ENCODE measurements at regions not wholly inside any gene's neighbourhood (a gene's known extent, or its start where the extent isn't known, plus 50 kb on each side); places are given as distances from the start of the nearest gene placed in this dataset.

DNA sequence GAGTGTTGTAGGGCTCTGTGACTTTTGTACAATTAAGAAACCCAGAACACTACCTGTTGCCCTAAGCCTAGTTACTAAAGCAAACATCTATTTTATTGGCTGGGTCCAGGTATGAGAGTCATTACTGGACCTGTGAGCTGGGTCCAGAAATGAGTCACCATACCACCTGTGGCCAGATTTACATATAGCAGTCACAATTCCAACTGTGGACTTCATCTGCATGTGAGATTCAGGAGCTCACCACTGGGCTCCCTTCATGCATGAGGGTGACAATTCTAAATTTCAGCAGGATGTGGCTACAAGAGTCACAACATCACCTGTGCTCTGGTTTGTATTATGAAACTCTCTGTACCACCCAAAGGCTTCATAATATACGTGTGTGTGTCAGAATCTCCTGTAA lies 2038.0 kb downstream of the TP53TG3F start:
- H3K9me3 Mint-ChIP-seq = peaks cover 59% of the 10 kb centered on the region
- TF ChIP-seq CTCF (IDR thresholded peaks at IDR 0.05; ENCODE audit: unreplicated experiment) = no peak
- H3K27me3 Mint-ChIP-seq (ENCODE audit: low read depth) = no peaks in the 10 kb centered on the region
- DNase-seq (ENCODE audit: low spot score in 2 of 2, unreplicated experiment in 2 of 2) = no peak
- H3K36me3 Mint-ChIP-seq = no peaks in the 10 kb centered on the region
- H3K27ac Mint-ChIP-seq = no peak overlapping the region
- no peaks in the 10 kb centered on the region for H3K4me1 Mint-ChIP-seq
- no peak overlapping the region for H3K4me3 Mint-ChIP-seq

DNA sequence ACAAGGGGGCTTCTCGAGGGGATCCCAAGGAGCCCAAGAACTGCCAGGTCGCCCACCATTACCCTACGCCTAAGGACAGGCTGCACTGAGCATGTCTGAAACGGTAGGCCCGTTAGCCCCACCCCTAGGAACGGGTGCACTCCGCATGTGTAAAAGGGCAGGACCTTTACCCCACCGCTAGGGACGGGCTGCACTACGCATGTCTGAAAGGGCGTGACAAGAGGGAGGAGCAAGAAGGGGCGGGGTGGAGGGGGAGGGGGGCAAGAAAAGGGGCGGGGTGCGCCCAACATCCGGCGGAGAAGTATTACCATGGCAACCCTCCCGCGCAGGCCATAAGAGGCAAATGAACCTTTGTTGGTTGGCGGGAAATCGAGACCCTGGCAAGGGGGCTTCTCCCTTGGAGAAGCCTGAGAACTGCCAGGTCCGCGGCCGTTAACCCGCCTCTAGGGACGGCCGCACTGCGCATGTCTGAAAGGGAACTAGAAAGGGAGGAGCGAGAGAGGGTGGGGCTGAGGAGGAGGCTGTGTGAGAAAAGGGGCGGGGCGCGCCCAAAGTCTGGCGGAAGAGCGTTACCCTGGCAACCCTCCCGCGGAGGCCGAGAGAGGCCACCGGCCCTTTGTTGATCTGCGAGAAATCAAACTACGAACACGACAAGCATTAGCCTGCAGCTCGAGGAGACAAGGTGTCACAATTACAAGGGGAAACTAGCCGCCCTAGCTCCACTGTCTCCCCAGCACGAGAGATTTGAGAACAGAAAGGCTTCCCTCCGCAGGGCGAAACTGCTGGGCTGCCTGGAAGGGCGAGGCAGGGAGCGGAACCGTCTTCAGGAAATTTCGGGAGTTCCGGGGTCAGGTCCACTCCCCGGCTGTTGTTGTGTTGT lies 2046.8 kb downstream of the TP53TG3F start:
- H3K9me3 Mint-ChIP-seq = peaks cover 71% of the 10 kb centered on the region
- H3K4me3 Mint-ChIP-seq = no peak overlapping the region
- no peaks in the 10 kb centered on the region for H3K27me3 Mint-ChIP-seq (ENCODE audit: low read depth)
- no peak for DNase-seq (ENCODE audit: low spot score in 2 of 2, unreplicated experiment in 2 of 2)
- no peak overlapping the region for H3K27ac Mint-ChIP-seq
- H3K36me3 Mint-ChIP-seq = no peaks in the 10 kb centered on the region
- no peak for TF ChIP-seq CTCF (IDR thresholded peaks at IDR 0.05; ENCODE audit: unreplicated experiment)
- no peaks in the 10 kb centered on the region for H3K4me1 Mint-ChIP-seq

- H3K4me3 Mint-ChIP-seq = no peak overlapping the region
- H3K9me3 Mint-ChIP-seq = peaks cover 73% of the 10 kb centered on the region
- no peaks in the 10 kb centered on the region for H3K36me3 Mint-ChIP-seq
- no peak for TF ChIP-seq CTCF (IDR thresholded peaks at IDR 0.05; ENCODE audit: unreplicated experiment)
- no peak overlapping the region for H3K27ac Mint-ChIP-seq
- no peak for DNase-seq (ENCODE audit: low spot score in 2 of 2, unreplicated experiment in 2 of 2)
- no peaks in the 10 kb centered on the region for H3K4me1 Mint-ChIP-seq
- no peaks in the 10 kb centered on the region for H3K27me3 Mint-ChIP-seq (ENCODE audit: low read depth)
These were observed 2047.4 kb downstream of the TP53TG3F start for GRCh38 chr16:35506898-35507194.

- Mint-ChIP-seq H3K9me3 (peaks cover 66% of the 10 kb centered on the region), H3K4me1 (no peaks in the 10 kb centered on the region), H3K36me3 (no peaks in the 10 kb centered on the region), H3K27ac (no peak overlapping the region), H3K4me3 (no peak overlapping the region), H3K27me3 (ENCODE audit: low read depth) (no peaks in the 10 kb centered on the region)
- TF ChIP-seq CTCF (IDR thresholded peaks at IDR 0.05; ENCODE audit: unreplicated experiment) = no peak
- no peak for DNase-seq (ENCODE audit: low spot score in 2 of 2, unreplicated experiment in 2 of 2)
These were observed 2051.3 kb downstream of the TP53TG3F start for GRCh38 chr16:35510701-35511100.

GRCh38 chr16:35516551-35516950 lies 2057.1 kb downstream of the TP53TG3F start:
- Mint-ChIP-seq H3K4me3 (no peak overlapping the region), H3K27ac (no peak overlapping the region), H3K4me1 (no peaks in the 10 kb centered on the region), H3K27me3 (ENCODE audit: low read depth) (no peaks in the 10 kb centered on the region), H3K36me3 (no peaks in the 10 kb centered on the region), H3K9me3 (peaks cover 65% of the 10 kb centered on the region)
- TF ChIP-seq CTCF (IDR thresholded peaks at IDR 0.05; ENCODE audit: unreplicated experiment) = no peak
- no peak for DNase-seq (ENCODE audit: low spot score in 2 of 2, unreplicated experiment in 2 of 2)
